K562 (cell line): ENCODE measurements at regions not wholly inside any gene's neighbourhood (a gene's known extent, or its start where the extent isn't known, plus 50 kb on each side); places are given as distances from the start of the nearest gene placed in this dataset.

ENCODE experiments used
- ATAC-seq: fragments of 200-7000 bp; cut with Tn5 transposase; 3 replicates; pipeline ENCODE4 v1.9.1; 2020; ENCODE audit warnings: moderate library complexity
- BruUV-seq: library from RNA; stranded (reverse); fragments of 400-500 nt; replicated peaks from 2 replicates; lab custom pipeline; 2021; lab: Mats Ljungman, UMichigan
- CTCF ChIA-PET: fragments of 300-600 bp; formaldehyde crosslinking; extraction: SDS; loops from one replicate; lab custom pipeline; 2021; ENCODE audit warnings: low intra/inter-chr PET ratio; lab: Yijun Ruan, JAX
- POLR2A ChIA-PET: fragments of 300-600, 350-650 bp; sonication (Branson Sonifier 250); formaldehyde crosslinking; extraction: SDS; loops from one replicate; lab custom pipeline; 2021; ENCODE audit warnings: antibody characterized with exemption, inconsistent platforms; lab: Yijun Ruan, JAX
- DNase-seq, 4 experiments: peaks; one replicate each; pipeline versions ENCODE4 v3.0.0 to v3.0.0-alpha.2; 2011 to 2018; ENCODE audit warnings: low spot score in 3 of 4, mixed read lengths in 3 of 4; ENCODE audit errors: extremely low read depth in 1 of 4
- FAIRE-seq: peaks from 2 replicates; lab custom pipeline; 2011; peaks lifted over from hg19 to GRCh38; lab: Jason Lieb, UNC
- H2AFZ ChIP-seq: 2 replicates; pipeline ENCODE4 v1.6.0; 2011; ENCODE audit warnings: low read depth, low read length, control low read depth, inconsistent platforms
- H3K27ac ChIP-seq: fragments of 200-600 bp; 3 replicates; pipeline ENCODE4 v1.8.0; 2011; ENCODE audit warnings: low read depth, mild to moderate bottlenecking, control low read depth, inconsistent platforms, low read length, moderate library complexity, mixed read lengths; ENCODE audit errors: extremely low read depth
- H3K27me3 ChIP-seq, 2 experiments: fragments of 300-600 bp in 1 of 2; 2 replicates in 1 of 2; 3 replicates in 1 of 2; pipeline versions ENCODE4 v1.6.0 to v1.8.0; 2011; ENCODE audit warnings: inconsistent platforms in 2 of 2, low read length in 2 of 2, mild to moderate bottlenecking in 1 of 2, mixed read lengths in 1 of 2, moderate library complexity in 1 of 2; ENCODE audit not compliant: control insufficient read depth in 2 of 2, insufficient read depth in 2 of 2
- H3K36me3 ChIP-seq: fragments of 300-600 bp; 3 replicates; pipeline ENCODE4 v1.8.0; 2011; ENCODE audit warnings: mild to moderate bottlenecking, low read length, inconsistent platforms; ENCODE audit not compliant: control insufficient read depth, insufficient read depth
- H3K4me1 ChIP-seq, 2 experiments: fragments of 200-600 bp in 1 of 2; replicated peaks in 1 of 2; 2 replicates in 1 of 2; 3 replicates in 1 of 2; pipeline versions ENCODE4 v1.5.1 to v1.8.0; 2011; ENCODE audit warnings: inconsistent platforms in 2 of 2, low read length in 2 of 2, mild to moderate bottlenecking in 1 of 2, mixed read lengths in 1 of 2, moderate library complexity in 1 of 2; ENCODE audit not compliant: control insufficient read depth in 2 of 2, insufficient read depth in 2 of 2
- H3K4me2 ChIP-seq: 2 replicates; pipeline ENCODE4 v1.6.1; 2011; ENCODE audit warnings: low read length, control low read depth, inconsistent platforms, mixed read lengths; ENCODE audit not compliant: insufficient read depth
- H3K4me3 ChIP-seq: fragments of 200-600 bp; sonication (generic), shearing (Covaris generic); 2 replicates; pipeline ENCODE4 v1.5.1; 2016; ENCODE audit warnings: control low read depth, inconsistent platforms
- H3K79me2 ChIP-seq: fragments of 200-600 bp; 3 replicates; pipeline ENCODE4 v1.8.0; 2011; ENCODE audit warnings: low read length, inconsistent platforms; ENCODE audit not compliant: control insufficient read depth, insufficient read depth
- H3K9ac ChIP-seq, 2 experiments: 2 replicates each; pipeline versions ENCODE4 v1.6.0 to v1.6.1; 2011; ENCODE audit warnings: low read depth in 2 of 2, low read length in 2 of 2, control low read depth in 1 of 2, inconsistent platforms in 1 of 2, mild to moderate bottlenecking in 1 of 2, mixed read lengths in 1 of 2; ENCODE audit not compliant: insufficient read depth in 1 of 2
- H3K9me1 ChIP-seq: one replicate; pipeline ENCODE4 v1.6.0; 2011; ENCODE audit warnings: inconsistent platforms, mild to moderate bottlenecking, low read length, moderate library complexity; ENCODE audit not compliant: control insufficient read depth, insufficient read depth
- H3K9me3 ChIP-seq: replicated peaks from 2 replicates; pipeline ENCODE4 v1.5.1; 2011; ENCODE audit warnings: low read depth, low read length, inconsistent platforms; ENCODE audit not compliant: control insufficient read depth, insufficient read depth
- H4K20me1 ChIP-seq: replicated peaks from 2 replicates; pipeline ENCODE4 v1.6.1; 2011; ENCODE audit warnings: low read length, inconsistent platforms, mixed read lengths; ENCODE audit not compliant: control insufficient read depth, insufficient read depth
- DACH1 ChIP-seq: fragments of 450-650 bp; IDR thresholded peaks from 2 replicates; pipeline ENCODE4 v1.6.1; 2018; ENCODE audit not compliant: partially characterized antibody
- FOS ChIP-seq: IDR thresholded peaks from 3 replicates; pipeline ENCODE4 v1.6.1; 2011; ENCODE audit not compliant: insufficient read length; ENCODE audit errors: extremely low read depth
- MYC ChIP-seq, 2 experiments: fragments of 250-450 bp in 1 of 2; sonication (Bioruptor Pico) in 1 of 2; IDR thresholded peaks; 2 replicates each; pipeline versions ENCODE4 v1.5.1 to v1.6.1; 2012 to 2021; ENCODE audit warnings: low read depth in 2 of 2, borderline replicate concordance in 1 of 2, improper control_type of control experiment in 1 of 2, low read length in 1 of 2, mild to moderate bottlenecking in 1 of 2, moderate library complexity in 1 of 2
- NBN ChIP-seq: fragments of 450-650 bp; IDR thresholded peaks from 2 replicates; pipeline ENCODE4 v1.6.1; 2016; ENCODE audit warnings: low read depth, mild to moderate bottlenecking
- YBX1 ChIP-seq: fragments of 450-650 bp; IDR thresholded peaks from 2 replicates; pipeline ENCODE4 v1.7.1; 2016; ENCODE audit warnings: mild to moderate bottlenecking
- ZNF561 ChIP-seq: fragments of 450-650 bp; formaldehyde crosslinking; conservative IDR thresholded peaks from 2 replicates; pipeline ENCODE4 v1.4.0; 2020; ENCODE audit warnings: mild to moderate bottlenecking, moderate library complexity
- WGBS: fragments of 100-300 bp; shearing (Covaris generic); methylation state at CpG from one replicate; pipeline ENCODE4 v1.1.6; 2016; ENCODE audit warnings: low coverage, mixed read lengths; ENCODE audit not compliant: insufficient coverage; ENCODE audit errors: missing lambda C conversion rate; 5-methylcytosine and 5-hydroxymethylcytosine counted together
- in situ Hi-C: fragments of 300-500 bp; cut with MboI; formaldehyde crosslinking; loops from 4 replicates; pipeline ENCODE4 v1.15.0; 2018; ENCODE audit warnings: inconsistent platforms, mixed read lengths
- intact Hi-C: fragments of 100-400 bp; cut with micrococcal nuclease; formaldehyde crosslinking; loops from 2 replicates; pipeline ENCODE4 v1.14.2; 2022
- TF ChIP-seq, protein P1 (sequence below): fragments of 450-650 bp; IDR thresholded peaks from 2 replicates; pipeline ENCODE4 v1.6.1; 2016; ENCODE audit warnings: missing biosample characterization, missing genetic modification characterization
- TF ChIP-seq, protein P2 (sequence below): fragments of 250-450 bp; sonication (Bioruptor Pico); IDR thresholded peaks from 2 replicates; pipeline ENCODE4 v1.5.0; 2020; ENCODE audit warnings: mild to moderate bottlenecking, borderline replicate concordance
- TF ChIP-seq, protein P3 (sequence below): fragments of 450-650 bp; formaldehyde crosslinking; IDR thresholded peaks from 2 replicates; pipeline ENCODE4 v1.4.0; 2022; ENCODE audit warnings: mild to moderate bottlenecking, moderate library complexity

DNA sequence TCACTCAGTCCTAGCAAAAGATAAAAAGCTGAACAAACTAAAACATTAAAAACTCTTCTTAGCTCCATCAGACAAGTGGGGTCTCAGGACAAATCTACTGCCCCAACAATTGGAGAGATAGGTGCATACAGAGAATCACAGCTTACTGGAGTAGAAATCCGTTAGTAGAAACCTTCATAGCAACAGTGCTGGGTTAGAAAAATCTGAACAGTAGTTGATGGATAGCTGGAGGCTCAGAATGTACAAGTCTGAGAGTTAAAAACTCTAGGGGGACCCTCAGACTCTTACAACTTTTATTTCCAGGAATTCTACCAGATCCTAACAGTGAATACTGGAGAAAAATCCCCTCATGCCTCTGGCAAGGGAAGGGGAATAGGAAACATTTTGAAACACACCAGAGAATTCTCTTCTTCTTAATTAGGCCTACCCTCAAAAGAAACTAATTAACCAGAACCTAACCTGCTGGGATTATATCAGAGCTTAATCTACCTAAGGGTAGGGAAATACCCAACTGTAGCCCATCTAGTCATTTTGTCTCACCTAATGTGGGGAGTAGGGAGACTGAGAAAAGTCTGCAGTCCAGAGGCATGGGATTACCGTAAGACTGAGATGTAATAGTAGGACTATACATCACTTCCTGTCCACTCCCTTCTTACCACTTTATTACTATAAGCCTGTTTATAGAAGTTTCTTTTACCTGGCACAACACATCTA lies 165.0 kb upstream of the CTSO start (continued):
- TF ChIP-seq MYC (IDR thresholded peaks at IDR 0.05; ENCODE audit: low read depth, low read length) (no peak), MYC (CRISPR knock-in tag; IDR thresholded peaks at IDR 0.05; ENCODE audit: borderline replicate concordance, low read depth) (no peak), YBX1 (no peak), ZNF561 (no peak), FOS (no peak)
- TF ChIP-seq, protein P1, sequence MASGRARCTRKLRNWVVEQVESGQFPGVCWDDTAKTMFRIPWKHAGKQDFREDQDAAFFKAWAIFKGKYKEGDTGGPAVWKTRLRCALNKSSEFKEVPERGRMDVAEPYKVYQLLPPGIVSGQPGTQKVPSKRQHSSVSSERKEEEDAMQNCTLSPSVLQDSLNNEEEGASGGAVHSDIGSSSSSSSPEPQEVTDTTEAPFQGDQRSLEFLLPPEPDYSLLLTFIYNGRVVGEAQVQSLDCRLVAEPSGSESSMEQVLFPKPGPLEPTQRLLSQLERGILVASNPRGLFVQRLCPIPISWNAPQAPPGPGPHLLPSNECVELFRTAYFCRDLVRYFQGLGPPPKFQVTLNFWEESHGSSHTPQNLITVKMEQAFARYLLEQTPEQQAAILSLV = no peak
- TF ChIP-seq, protein P2, sequence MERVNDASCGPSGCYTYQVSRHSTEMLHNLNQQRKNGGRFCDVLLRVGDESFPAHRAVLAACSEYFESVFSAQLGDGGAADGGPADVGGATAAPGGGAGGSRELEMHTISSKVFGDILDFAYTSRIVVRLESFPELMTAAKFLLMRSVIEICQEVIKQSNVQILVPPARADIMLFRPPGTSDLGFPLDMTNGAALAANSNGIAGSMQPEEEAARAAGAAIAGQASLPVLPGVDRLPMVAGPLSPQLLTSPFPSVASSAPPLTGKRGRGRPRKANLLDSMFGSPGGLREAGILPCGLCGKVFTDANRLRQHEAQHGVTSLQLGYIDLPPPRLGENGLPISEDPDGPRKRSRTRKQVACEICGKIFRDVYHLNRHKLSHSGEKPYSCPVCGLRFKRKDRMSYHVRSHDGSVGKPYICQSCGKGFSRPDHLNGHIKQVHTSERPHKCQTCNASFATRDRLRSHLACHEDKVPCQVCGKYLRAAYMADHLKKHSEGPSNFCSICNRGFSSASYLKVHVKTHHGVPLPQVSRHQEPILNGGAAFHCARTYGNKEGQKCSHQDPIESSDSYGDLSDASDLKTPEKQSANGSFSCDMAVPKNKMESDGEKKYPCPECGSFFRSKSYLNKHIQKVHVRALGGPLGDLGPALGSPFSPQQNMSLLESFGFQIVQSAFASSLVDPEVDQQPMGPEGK (CRISPR knock-in tag) = no peak

DNA sequence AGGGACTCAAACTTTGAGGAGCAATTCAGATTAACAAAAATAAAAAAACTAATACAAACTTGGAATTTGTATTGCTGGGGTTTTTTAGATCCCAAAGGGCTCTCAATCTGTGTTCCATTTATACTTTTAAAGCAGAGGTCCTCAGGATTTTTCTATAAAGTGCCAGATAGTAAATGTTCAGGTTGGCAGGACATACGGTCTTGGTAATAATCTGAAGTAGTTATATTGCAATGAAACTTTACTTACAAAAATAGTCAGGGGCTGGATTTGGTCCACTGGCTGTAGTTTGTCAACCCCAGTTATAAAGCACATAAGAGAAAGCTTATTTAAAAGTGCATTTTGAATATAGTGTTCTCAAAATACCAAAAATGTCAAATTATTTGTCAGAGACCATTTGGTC lies 164.1 kb upstream of the CTSO start:
- H3K4me2 ChIP-seq = no peak overlapping the region
- H3K27me3 ChIP-seq = no peaks in the 10 kb centered on the region
- no peak overlapping the region for H3K9ac ChIP-seq
- H3K9me3 ChIP-seq = peaks cover 2% of the 10 kb centered on the region; the same call in 1 of the 2 replicates
- CTCF ChIA-PET = no interaction called here
- no peaks in the 10 kb centered on the region for H3K4me1 ChIP-seq
- no peaks in the 10 kb centered on the region for H3K79me2 ChIP-seq
- WGBS = 0% methylated on average over 1 of the region's 1 CpG
- H3K4me3 ChIP-seq = no peak overlapping the region
- no peak overlapping the region for H3K27ac ChIP-seq
- H2AFZ ChIP-seq = no peak overlapping the region
- no peaks in the 10 kb centered on the region for H4K20me1 ChIP-seq
- BruUV-seq = no TSS peak
- H3K36me3 ChIP-seq = no peaks in the 10 kb centered on the region
- intact Hi-C loops (no loop called here), in situ Hi-C loops (no loop called here)
- POLR2A ChIA-PET = no interaction called here
- ATAC-seq (no peak), DNase-seq (no peak), FAIRE-seq (no peak)
- no peaks in the 10 kb centered on the region for H3K9me1 ChIP-seq
- TF ChIP-seq DACH1 (no peak), NBN (no peak)
- TF ChIP-seq, protein P3, sequence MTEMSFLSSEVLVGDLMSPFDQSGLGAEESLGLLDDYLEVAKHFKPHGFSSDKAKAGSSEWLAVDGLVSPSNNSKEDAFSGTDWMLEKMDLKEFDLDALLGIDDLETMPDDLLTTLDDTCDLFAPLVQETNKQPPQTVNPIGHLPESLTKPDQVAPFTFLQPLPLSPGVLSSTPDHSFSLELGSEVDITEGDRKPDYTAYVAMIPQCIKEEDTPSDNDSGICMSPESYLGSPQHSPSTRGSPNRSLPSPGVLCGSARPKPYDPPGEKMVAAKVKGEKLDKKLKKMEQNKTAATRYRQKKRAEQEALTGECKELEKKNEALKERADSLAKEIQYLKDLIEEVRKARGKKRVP (CRISPR knock-in tag) = no peak
